Tibial nerve (tissue), 4 donors: ENCODE measurements at regions not wholly inside any gene's neighbourhood (a gene's known extent, or its start where the extent isn't known, plus 50 kb on each side); places are given as distances from the start of the nearest gene placed in this dataset.

ENCODE experiments used
- DNase-seq, 2 donors: peaks; one replicate each; pipeline ENCODE4 v3.0.0-alpha.2; 2019; ENCODE audit warnings: low spot score in 2 of 2
- H3K27ac ChIP-seq, 4 donors: fragments of 200-600 bp; sonication (generic) in 3 of 4; one replicate each; pipeline ENCODE4 v1.5.1; 2017 to 2019; ENCODE audit warnings: mild to moderate bottlenecking in 1 of 4
- H3K27me3 ChIP-seq, 2 donors: fragments of 200-600 bp; sonication (generic) in 1 of 2; one replicate each; pipeline versions ENCODE4 v1.5.1 to v1.6.0; 2017 to 2019
- H3K36me3 ChIP-seq, 3 donors: fragments of 200-600 bp; sonication (generic); one replicate each; pipeline ENCODE4 v1.5.1; 2018 to 2019
- H3K4me1 ChIP-seq, 4 donors: fragments of 200-600 bp; sonication (generic) in 3 of 4; one replicate each; pipeline ENCODE4 v1.5.1; 2017 to 2019
- H3K4me3 ChIP-seq, 4 donors: fragments of 200-600 bp; sonication (generic) in 3 of 4; one replicate each; pipeline ENCODE4 v1.5.1; 2017 to 2019; ENCODE audit warnings: mild to moderate bottlenecking in 1 of 4, moderate library complexity in 1 of 4
- H3K9me3 ChIP-seq, 4 donors: fragments of 200-600 bp; sonication (generic) in 3 of 4; one replicate each; pipeline ENCODE4 v1.5.1; 2017 to 2019
- EP300 ChIP-seq, 2 donors: sonication (generic); formaldehyde crosslinking; IDR thresholded peaks; one replicate each; pipeline ENCODE4 v1.6.1; 2017; ENCODE audit warnings: antibody characterized with exemption in 2 of 2, mild to moderate bottlenecking in 1 of 2
- POLR2A ChIP-seq, 2 donors: fragments of 450-650 bp; IDR thresholded peaks; one replicate each; pipeline ENCODE4 v1.6.1; 2017; ENCODE audit warnings: antibody characterized with exemption in 2 of 2, mild to moderate bottlenecking in 2 of 2, moderate library complexity in 2 of 2
- WGBS, 2 donors: methylation state at CpG; one replicate each; pipeline ENCODE4 v1.1.5; 2018; 5-methylcytosine and 5-hydroxymethylcytosine counted together
- TF ChIP-seq, protein P1 (sequence below), 5 experiments: fragments of 200-600 bp in 3 of 5; fragments of 450-650 bp in 2 of 5; sonication (generic) in 3 of 5; IDR thresholded peaks; one replicate each; pipeline ENCODE4 v1.5.1; 2016 to 2019; ENCODE audit warnings: antibody characterized with exemption in 5 of 5, mild to moderate bottlenecking in 3 of 5, moderate library complexity in 2 of 5

DNA sequence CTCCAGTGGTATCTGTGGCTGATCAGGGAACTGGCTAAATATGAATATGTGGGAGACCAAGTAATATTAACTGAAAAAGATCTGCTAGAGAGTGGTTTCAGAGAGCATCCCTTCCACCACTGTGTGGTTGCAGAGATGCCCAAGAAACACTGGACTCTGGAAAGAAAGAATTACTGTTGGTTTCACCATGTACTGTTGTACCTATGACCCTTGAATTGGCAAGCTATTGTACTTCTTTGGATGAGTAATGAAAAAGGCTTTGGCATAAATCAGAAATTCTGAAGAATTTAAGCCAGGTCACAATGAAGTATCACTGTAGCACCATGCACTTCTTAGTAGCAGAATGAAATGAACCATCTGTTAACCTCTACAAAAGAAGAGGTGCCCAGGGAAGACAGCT is 134.4 kb upstream of the INTU start:
- TF ChIP-seq, protein P1, sequence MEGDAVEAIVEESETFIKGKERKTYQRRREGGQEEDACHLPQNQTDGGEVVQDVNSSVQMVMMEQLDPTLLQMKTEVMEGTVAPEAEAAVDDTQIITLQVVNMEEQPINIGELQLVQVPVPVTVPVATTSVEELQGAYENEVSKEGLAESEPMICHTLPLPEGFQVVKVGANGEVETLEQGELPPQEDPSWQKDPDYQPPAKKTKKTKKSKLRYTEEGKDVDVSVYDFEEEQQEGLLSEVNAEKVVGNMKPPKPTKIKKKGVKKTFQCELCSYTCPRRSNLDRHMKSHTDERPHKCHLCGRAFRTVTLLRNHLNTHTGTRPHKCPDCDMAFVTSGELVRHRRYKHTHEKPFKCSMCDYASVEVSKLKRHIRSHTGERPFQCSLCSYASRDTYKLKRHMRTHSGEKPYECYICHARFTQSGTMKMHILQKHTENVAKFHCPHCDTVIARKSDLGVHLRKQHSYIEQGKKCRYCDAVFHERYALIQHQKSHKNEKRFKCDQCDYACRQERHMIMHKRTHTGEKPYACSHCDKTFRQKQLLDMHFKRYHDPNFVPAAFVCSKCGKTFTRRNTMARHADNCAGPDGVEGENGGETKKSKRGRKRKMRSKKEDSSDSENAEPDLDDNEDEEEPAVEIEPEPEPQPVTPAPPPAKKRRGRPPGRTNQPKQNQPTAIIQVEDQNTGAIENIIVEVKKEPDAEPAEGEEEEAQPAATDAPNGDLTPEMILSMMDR (IDR thresholded peaks at IDR 0.05) = no peak
- TF ChIP-seq EP300 (IDR thresholded peaks at IDR 0.05) = no peak
- no peak for TF ChIP-seq POLR2A (IDR thresholded peaks at IDR 0.05)
- H3K4me3 ChIP-seq = no peak overlapping the region
- no peak overlapping the region for H3K27ac ChIP-seq
- no peaks in the 10 kb centered on the region for H3K9me3 ChIP-seq
- no peaks in the 10 kb centered on the region for H3K36me3 ChIP-seq
- H3K4me1 ChIP-seq = peaks cover 0 to 13% (median 0%) of the 10 kb centered on the region in 4 donors
- no peaks in the 10 kb centered on the region for H3K27me3 ChIP-seq
- DNase-seq = no peak

DNA sequence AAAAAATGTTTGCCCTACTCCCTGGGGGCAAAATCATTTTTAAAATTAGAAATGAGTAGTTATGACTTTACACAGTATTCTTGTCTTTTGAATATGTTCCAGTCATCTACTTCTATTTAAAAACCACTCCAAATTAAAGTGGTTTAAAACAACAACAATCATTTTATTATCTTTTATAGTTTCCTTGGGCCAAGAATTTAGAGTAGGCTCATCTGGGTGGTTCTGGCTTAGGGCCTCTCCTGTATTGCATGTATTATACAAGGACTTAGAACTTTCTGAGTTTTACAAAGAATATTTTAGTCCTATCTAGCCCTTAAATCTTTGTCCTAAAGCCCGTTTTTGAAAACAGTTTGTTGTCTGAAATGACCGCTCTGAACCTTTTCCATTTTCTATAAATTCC is 132.5 kb upstream of the INTU start:
- no peak for DNase-seq
- no peak overlapping the region for H3K27ac ChIP-seq
- H3K36me3 ChIP-seq = no peaks in the 10 kb centered on the region
- TF ChIP-seq, protein P1 (IDR thresholded peaks at IDR 0.05) = no peak
- TF ChIP-seq EP300 (IDR thresholded peaks at IDR 0.05) (no peak), POLR2A (IDR thresholded peaks at IDR 0.05) (no peak)
- WGBS, 2 donors = 54 to 65% methylated on average over 2 of the region's 2 CpGs
- H3K4me3 ChIP-seq = no peak overlapping the region
- no peaks in the 10 kb centered on the region for H3K27me3 ChIP-seq
- no peaks in the 10 kb centered on the region for H3K9me3 ChIP-seq
- peaks cover 0 to 19% (median 0%) of the 10 kb centered on the region in 4 donors for H3K4me1 ChIP-seq

DNA sequence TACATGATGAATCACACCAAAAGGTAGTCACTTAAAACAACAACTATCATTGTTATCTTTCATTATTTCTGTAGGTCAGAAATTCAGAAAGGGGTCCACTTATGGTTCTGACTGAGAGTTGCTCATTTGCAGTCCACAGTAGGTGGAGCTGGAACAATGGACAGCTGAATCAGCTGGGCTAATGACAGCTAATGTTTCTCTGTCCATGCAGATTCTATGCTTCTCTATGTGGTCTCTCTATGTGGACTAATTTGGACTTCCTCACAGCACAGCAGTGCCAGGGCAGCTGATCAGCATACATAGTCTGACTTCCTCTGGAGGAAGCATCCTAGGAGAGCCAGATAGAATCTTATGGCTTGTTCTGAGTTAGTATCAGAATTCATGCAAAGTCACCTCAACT is 131.7 kb upstream of the INTU start:
- TF ChIP-seq, protein P1 (IDR thresholded peaks at IDR 0.05) = no peak
- TF ChIP-seq EP300 (IDR thresholded peaks at IDR 0.05) (no peak), POLR2A (IDR thresholded peaks at IDR 0.05) (no peak)
- Histone ChIP-seq H3K36me3 (no peaks in the 10 kb centered on the region), H3K27ac (no peak overlapping the region), H3K27me3 (no peaks in the 10 kb centered on the region), H3K4me1 (peaks cover 0 to 22% (median 0%) of the 10 kb centered on the region in 4 donors), H3K9me3 (no peaks in the 10 kb centered on the region), H3K4me3 (no peak overlapping the region)
- DNase-seq = no peak

DNA sequence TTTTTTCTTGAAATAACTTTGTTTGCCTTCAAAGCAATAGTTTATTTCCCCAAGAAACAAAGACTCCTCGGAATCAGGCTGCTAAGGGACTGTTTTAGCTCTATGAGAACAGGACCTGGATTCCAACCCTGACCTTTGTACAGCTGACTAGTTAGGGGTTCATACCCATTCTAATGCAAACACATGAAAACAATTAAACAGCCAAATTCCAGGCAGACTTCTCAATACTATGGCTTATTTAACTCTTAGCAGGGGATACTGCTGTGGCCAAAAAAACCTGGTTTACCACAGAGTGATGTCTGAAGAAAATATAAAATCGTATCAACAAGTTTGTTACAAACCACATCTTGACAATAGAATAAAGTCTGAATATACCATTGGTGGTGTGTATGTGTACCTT is 129.6 kb upstream of the INTU start:
- H3K36me3 ChIP-seq = no peaks in the 10 kb centered on the region
- H3K4me1 ChIP-seq = peaks cover 0 to 22% (median 0%) of the 10 kb centered on the region in 4 donors
- WGBS, 2 donors = 42 to 47% methylated on average over 2 of the region's 2 CpGs
- no peak overlapping the region for H3K27ac ChIP-seq
- TF ChIP-seq EP300 (IDR thresholded peaks at IDR 0.05) (no peak), POLR2A (IDR thresholded peaks at IDR 0.05) (no peak)
- TF ChIP-seq, protein P1 (IDR thresholded peaks at IDR 0.05) = no peak
- no peaks in the 10 kb centered on the region for H3K27me3 ChIP-seq
- DNase-seq = no peak
- H3K4me3 ChIP-seq = no peak overlapping the region
- H3K9me3 ChIP-seq = no peaks in the 10 kb centered on the region

DNA sequence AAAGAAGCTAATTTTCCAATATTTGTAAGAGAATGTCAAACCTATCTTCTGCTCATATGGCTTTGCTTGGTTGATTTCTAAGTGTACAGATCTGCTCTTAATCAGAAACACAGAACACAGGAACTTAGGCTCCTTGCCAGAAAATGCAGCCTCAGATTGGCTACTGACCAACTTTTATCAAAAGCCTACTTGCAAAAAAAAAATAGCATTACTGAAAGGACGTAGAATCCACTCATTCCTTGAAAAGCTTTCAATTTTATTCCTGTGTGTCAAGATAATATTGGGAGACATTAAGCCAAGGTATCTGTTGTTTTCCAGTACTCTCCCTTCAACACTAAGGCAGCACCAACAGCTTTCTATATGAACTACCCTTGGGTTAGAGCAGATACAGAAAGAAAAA is 127.6 kb upstream of the INTU start:
- peaks cover 0 to 22% (median 0%) of the 10 kb centered on the region in 4 donors for H3K4me1 ChIP-seq
- no peak for TF ChIP-seq POLR2A (IDR thresholded peaks at IDR 0.05)
- TF ChIP-seq, protein P1 (IDR thresholded peaks at IDR 0.05) = no peak
- TF ChIP-seq EP300 (IDR thresholded peaks at IDR 0.05) = no peak
- peak in 1 of 2 donors; percentile 16 for DNase-seq
- H3K36me3 ChIP-seq = no peaks in the 10 kb centered on the region
- H3K9me3 ChIP-seq = no peaks in the 10 kb centered on the region
- H3K27ac ChIP-seq = no peak overlapping the region
- H3K27me3 ChIP-seq = no peaks in the 10 kb centered on the region
- 0% methylated on average over 1 of the region's 1 CpG for WGBS, 2 donors
- no peak overlapping the region for H3K4me3 ChIP-seq
